HEK293 (cell line): ENCODE measurements at regions not wholly inside any gene's neighbourhood (a gene's known extent, or its start where the extent isn't known, plus 50 kb on each side); places are given as distances from the start of the nearest gene placed in this dataset.

Experiments used
- CTCF ChIA-PET: fragments of 350-600 bp; formaldehyde crosslinking; extraction: SDS; loops from one replicate; lab custom pipeline; 2021; ENCODE audit warnings: antibody characterized with exemption; lab: Yijun Ruan, JAX
- POLR2A ChIA-PET: fragments of 300-600 bp; formaldehyde crosslinking; extraction: SDS; loops from one replicate; lab custom pipeline; 2020; ENCODE audit warnings: antibody characterized with exemption, inconsistent platforms; lab: Yijun Ruan, JAX
- H3K27ac ChIP-seq: fragments of 200-500 bp; sonication (Bioruptor generic); 2 replicates; pipeline ENCODE4 v1.5.1; 2014; ENCODE audit warnings: low read depth, low read length, control low read depth, inconsistent platforms; ENCODE audit errors: extremely low read depth
- H3K36me3 ChIP-seq, 2 experiments: fragments of 200-500 bp in 1 of 2; sonication (Bioruptor generic) in 1 of 2; 1 replicate in 1 of 2; 2 replicates in 1 of 2; pipeline ENCODE4 v1.5.1; 2014 to 2017; ENCODE audit warnings: inconsistent platforms in 2 of 2, low read length in 2 of 2; ENCODE audit not compliant: control insufficient read depth in 2 of 2, insufficient read depth in 1 of 2
- H3K4me1 ChIP-seq: fragments of 200-500 bp; sonication (Bioruptor generic); 2 replicates; pipeline ENCODE4 v1.5.1; 2014; ENCODE audit warnings: mild to moderate bottlenecking, low read length, inconsistent platforms; ENCODE audit not compliant: control insufficient read depth, insufficient read depth
- H3K4me3 ChIP-seq: 2 replicates; pipeline ENCODE4 v1.5.1; 2011; ENCODE audit warnings: low read depth, mild to moderate bottlenecking, control low read depth, low read length, moderate library complexity
- H3K9me3 ChIP-seq: fragments of 200-500 bp; sonication (Bioruptor generic); 2 replicates; pipeline ENCODE4 v1.5.1; 2014; ENCODE audit warnings: low read depth, low read length, inconsistent platforms; ENCODE audit not compliant: control insufficient read depth, insufficient read depth
- GFI1B ChIP-seq: fragments of 450-650 bp; formaldehyde crosslinking; IDR thresholded peaks from 2 replicates; pipeline ENCODE4 v1.5.1; 2016; ENCODE audit warnings: missing biosample characterization, missing genetic modification characterization
- GLI4 ChIP-seq: fragments of 450-650 bp; formaldehyde crosslinking; IDR thresholded peaks from 2 replicates; pipeline ENCODE4 v1.5.1; 2016; ENCODE audit warnings: missing biosample characterization, missing genetic modification characterization
- TRIM28 ChIP-seq: IDR thresholded peaks from 2 replicates; pipeline ENCODE4 v1.6.1; 2011; ENCODE audit warnings: low read length, control low read depth, borderline replicate concordance
- ZIC2 ChIP-seq: fragments of 450-650 bp; formaldehyde crosslinking; IDR thresholded peaks from 2 replicates; pipeline ENCODE4 v1.5.1; 2016; ENCODE audit warnings: missing biosample characterization, missing genetic modification characterization
- ZNF121 ChIP-seq: fragments of 450-650 bp; formaldehyde crosslinking; IDR thresholded peaks from 2 replicates; pipeline ENCODE4 v1.5.1; 2016; ENCODE audit warnings: missing biosample characterization, missing genetic modification characterization
- ZNF302 ChIP-seq: fragments of 450-650 bp; formaldehyde crosslinking; IDR thresholded peaks from 2 replicates; pipeline ENCODE4 v1.5.1; 2016; ENCODE audit warnings: missing biosample characterization, missing genetic modification characterization, low read depth
- ZNF404 ChIP-seq: fragments of 450-650 bp; formaldehyde crosslinking; IDR thresholded peaks from 2 replicates; pipeline ENCODE4 v1.5.1; 2017; ENCODE audit warnings: missing biosample characterization, missing genetic modification characterization
- ZNF423 ChIP-seq: fragments of 450-650 bp; formaldehyde crosslinking; IDR thresholded peaks from 2 replicates; pipeline ENCODE4 v1.5.1; 2016; ENCODE audit warnings: missing biosample characterization, missing genetic modification characterization
- ZNF426 ChIP-seq: fragments of 450-650 bp; formaldehyde crosslinking; IDR thresholded peaks from 2 replicates; pipeline ENCODE4 v1.5.1; 2017; ENCODE audit warnings: missing biosample characterization, missing genetic modification characterization, mild to moderate bottlenecking, inconsistent platforms, moderate library complexity
- ZNF433 ChIP-seq: fragments of 450-650 bp; formaldehyde crosslinking; IDR thresholded peaks from 2 replicates; pipeline ENCODE4 v1.5.1; 2016; ENCODE audit warnings: missing biosample characterization, missing genetic modification characterization, low read depth
- ZNF501 ChIP-seq: fragments of 450-650 bp; formaldehyde crosslinking; IDR thresholded peaks from 2 replicates; pipeline ENCODE4 v1.5.1; 2016; ENCODE audit warnings: missing biosample characterization, missing genetic modification characterization
- ZNF548 ChIP-seq: fragments of 450-650 bp; formaldehyde crosslinking; IDR thresholded peaks from 2 replicates; pipeline ENCODE4 v1.5.1; 2016; ENCODE audit warnings: missing biosample characterization, missing genetic modification characterization
- ZNF558 ChIP-seq: fragments of 450-650 bp; formaldehyde crosslinking; IDR thresholded peaks from 2 replicates; pipeline ENCODE4 v1.5.1; 2016; ENCODE audit warnings: missing biosample characterization, missing genetic modification characterization
- ZNF600 ChIP-seq: fragments of 450-650 bp; formaldehyde crosslinking; IDR thresholded peaks from 2 replicates; pipeline ENCODE4 v1.5.1; 2016; ENCODE audit warnings: missing biosample characterization, missing genetic modification characterization
- ZNF660 ChIP-seq: fragments of 450-650 bp; IDR thresholded peaks from 2 replicates; pipeline ENCODE4 v1.5.1; 2018; ENCODE audit warnings: missing biosample characterization, mild to moderate bottlenecking, missing genetic modification characterization
- ZNF768 ChIP-seq: fragments of 450-650 bp; formaldehyde crosslinking; IDR thresholded peaks from 2 replicates; pipeline ENCODE4 v1.5.1; 2018; ENCODE audit warnings: missing biosample characterization, mild to moderate bottlenecking, missing genetic modification characterization
- ZNF792 ChIP-seq: fragments of 450-650 bp; formaldehyde crosslinking; IDR thresholded peaks from 2 replicates; pipeline ENCODE4 v1.5.1; 2016; ENCODE audit warnings: missing biosample characterization, missing genetic modification characterization
- TF ChIP-seq, protein P1 (sequence below): fragments of 450-650 bp; formaldehyde crosslinking; IDR thresholded peaks from 2 replicates; pipeline ENCODE4 v1.5.1; 2016; ENCODE audit warnings: missing biosample characterization, missing genetic modification characterization
- TF ChIP-seq, protein P2 (sequence below): sonication (generic); formaldehyde crosslinking; IDR thresholded peaks from 2 replicates; pipeline ENCODE4 v1.8.1; 2022; ENCODE audit warnings: mild to moderate bottlenecking, moderate library complexity, missing genetic modification reagents
- TF ChIP-seq, protein P3 (sequence below): fragments of 450-650 bp; formaldehyde crosslinking; IDR thresholded peaks from 2 replicates; pipeline ENCODE4 v1.5.1; 2016; ENCODE audit warnings: missing biosample characterization, missing genetic modification characterization
- TF ChIP-seq, protein P4 (sequence below): fragments of 450-650 bp; formaldehyde crosslinking; IDR thresholded peaks from 2 replicates; pipeline ENCODE4 v1.5.1; 2016; ENCODE audit warnings: missing biosample characterization, missing genetic modification characterization
- TF ChIP-seq, protein P5 (sequence below): fragments of 450-650 bp; formaldehyde crosslinking; IDR thresholded peaks from 2 replicates; pipeline ENCODE4 v1.5.1; 2016; ENCODE audit warnings: missing biosample characterization, missing genetic modification characterization
- TF ChIP-seq, protein P6 (sequence below): fragments of 450-650 bp; formaldehyde crosslinking; IDR thresholded peaks from 2 replicates; pipeline ENCODE4 v1.5.1; 2017; ENCODE audit warnings: missing biosample characterization, missing genetic modification characterization
- TF ChIP-seq, protein P7 (sequence below): fragments of 450-650 bp; formaldehyde crosslinking; IDR thresholded peaks from 2 replicates; pipeline ENCODE4 v1.5.1; 2017; ENCODE audit warnings: missing biosample characterization, missing genetic modification characterization
- TF ChIP-seq, protein P8 (sequence below): fragments of 450-650 bp; formaldehyde crosslinking; IDR thresholded peaks from 2 replicates; pipeline ENCODE4 v1.5.1; 2016; ENCODE audit warnings: missing biosample characterization, missing genetic modification characterization
- TF ChIP-seq, protein P9 (sequence below): fragments of 450-650 bp; formaldehyde crosslinking; IDR thresholded peaks from 2 replicates; pipeline ENCODE4 v1.5.1; 2016; ENCODE audit warnings: missing biosample characterization, missing genetic modification characterization

DNA sequence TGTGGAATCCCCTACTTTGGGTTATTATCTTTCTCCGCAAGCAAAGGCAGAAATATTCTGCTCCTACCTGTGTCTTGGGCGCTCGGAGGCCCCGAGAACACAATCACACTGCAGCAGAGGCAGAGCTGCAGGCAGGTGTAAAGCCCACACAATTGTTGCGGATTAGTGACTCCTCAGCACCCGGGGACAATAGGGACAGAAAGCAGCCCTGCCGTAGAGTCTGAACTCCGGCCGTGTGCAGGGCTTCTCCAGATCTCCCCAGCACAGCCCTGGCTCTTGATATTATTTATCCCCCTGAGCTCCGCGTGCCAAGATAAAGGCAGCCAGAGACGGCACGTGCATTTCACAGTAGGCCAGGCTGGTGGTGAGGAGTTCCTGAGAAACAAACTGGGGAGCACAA lies 229.2 kb downstream of the EN1 start:
- Histone ChIP-seq H3K27ac (no peak overlapping the region), H3K36me3 (no peaks in the 10 kb centered on the region), H3K4me3 (no peak overlapping the region), H3K4me1 (no peaks in the 10 kb centered on the region), H3K9me3 (no peaks in the 10 kb centered on the region)
- ChIA-PET POLR2A (no interaction called here), CTCF (interaction anchor here (0.9 kb wide), 1 partner anchor 110 kb away, joined by 3 read pairs; no protein-coding TSS in a partner anchor)
- TF ChIP-seq, protein P1, sequence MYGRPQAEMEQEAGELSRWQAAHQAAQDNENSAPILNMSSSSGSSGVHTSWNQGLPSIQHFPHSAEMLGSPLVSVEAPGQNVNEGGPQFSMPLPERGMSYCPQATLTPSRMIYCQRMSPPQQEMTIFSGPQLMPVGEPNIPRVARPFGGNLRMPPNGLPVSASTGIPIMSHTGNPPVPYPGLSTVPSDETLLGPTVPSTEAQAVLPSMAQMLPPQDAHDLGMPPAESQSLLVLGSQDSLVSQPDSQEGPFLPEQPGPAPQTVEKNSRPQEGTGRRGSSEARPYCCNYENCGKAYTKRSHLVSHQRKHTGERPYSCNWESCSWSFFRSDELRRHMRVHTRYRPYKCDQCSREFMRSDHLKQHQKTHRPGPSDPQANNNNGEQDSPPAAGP (tag by site-specific recombination) = no peak
- TF ChIP-seq, protein P2, sequence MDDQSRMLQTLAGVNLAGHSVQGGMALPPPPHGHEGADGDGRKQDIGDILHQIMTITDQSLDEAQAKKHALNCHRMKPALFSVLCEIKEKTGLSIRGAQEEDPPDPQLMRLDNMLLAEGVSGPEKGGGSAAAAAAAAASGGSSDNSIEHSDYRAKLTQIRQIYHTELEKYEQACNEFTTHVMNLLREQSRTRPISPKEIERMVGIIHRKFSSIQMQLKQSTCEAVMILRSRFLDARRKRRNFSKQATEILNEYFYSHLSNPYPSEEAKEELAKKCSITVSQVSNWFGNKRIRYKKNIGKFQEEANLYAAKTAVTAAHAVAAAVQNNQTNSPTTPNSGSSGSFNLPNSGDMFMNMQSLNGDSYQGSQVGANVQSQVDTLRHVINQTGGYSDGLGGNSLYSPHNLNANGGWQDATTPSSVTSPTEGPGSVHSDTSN (CRISPR knock-in tag) = no peak
- TF ChIP-seq, protein P3, sequence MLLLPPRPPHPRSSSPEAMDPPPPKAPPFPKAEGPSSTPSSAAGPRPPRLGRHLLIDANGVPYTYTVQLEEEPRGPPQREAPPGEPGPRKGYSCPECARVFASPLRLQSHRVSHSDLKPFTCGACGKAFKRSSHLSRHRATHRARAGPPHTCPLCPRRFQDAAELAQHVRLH (tag by site-specific recombination) = no peak
- TF ChIP-seq GFI1B (tag by site-specific recombination) = no peak
- no peak for TF ChIP-seq ZNF404 (tag by site-specific recombination)
- TF ChIP-seq ZNF558 (tag by site-specific recombination) = no peak
- TF ChIP-seq, protein P4, sequence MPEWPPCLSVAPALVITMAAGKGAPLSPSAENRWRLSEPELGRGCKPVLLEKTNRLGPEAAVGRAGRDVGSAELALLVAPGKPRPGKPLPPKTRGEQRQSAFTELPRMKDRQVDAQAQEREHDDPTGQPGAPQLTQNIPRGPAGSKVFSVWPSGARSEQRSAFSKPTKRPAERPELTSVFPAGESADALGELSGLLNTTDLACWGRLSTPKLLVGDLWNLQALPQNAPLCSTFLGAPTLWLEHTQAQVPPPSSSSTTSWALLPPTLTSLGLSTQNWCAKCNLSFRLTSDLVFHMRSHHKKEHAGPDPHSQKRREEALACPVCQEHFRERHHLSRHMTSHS (tag by site-specific recombination) = no peak
- TF ChIP-seq ZNF600 (tag by site-specific recombination) = no peak
- TF ChIP-seq ZNF501 (tag by site-specific recombination) = no peak
- no peak for TF ChIP-seq ZNF660 (tag by site-specific recombination)
- no peak for TF ChIP-seq ZNF426 (tag by site-specific recombination)
- TF ChIP-seq, protein P5, sequence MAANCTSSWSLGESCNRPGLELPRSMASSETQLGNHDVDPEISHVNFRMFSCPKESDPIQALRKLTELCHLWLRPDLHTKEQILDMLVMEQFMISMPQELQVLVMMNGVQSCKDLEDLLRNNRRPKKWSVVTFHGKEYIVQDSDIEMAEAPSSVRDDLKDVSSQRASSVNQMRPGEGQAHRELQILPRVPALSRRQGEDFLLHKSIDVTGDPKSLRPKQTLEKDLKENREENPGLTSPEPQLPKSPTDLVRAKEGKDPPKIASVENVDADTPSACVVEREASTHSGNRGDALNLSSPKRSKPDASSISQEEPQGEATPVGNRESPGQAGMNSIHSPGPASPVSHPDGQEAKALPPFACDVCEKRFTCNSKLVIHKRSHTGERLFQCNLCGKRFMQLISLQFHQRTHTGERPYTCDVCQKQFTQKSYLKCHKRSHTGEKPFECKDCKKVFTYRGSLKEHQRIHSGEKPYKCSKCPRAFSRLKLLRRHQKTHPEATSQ (tag by site-specific recombination) = no peak

DNA sequence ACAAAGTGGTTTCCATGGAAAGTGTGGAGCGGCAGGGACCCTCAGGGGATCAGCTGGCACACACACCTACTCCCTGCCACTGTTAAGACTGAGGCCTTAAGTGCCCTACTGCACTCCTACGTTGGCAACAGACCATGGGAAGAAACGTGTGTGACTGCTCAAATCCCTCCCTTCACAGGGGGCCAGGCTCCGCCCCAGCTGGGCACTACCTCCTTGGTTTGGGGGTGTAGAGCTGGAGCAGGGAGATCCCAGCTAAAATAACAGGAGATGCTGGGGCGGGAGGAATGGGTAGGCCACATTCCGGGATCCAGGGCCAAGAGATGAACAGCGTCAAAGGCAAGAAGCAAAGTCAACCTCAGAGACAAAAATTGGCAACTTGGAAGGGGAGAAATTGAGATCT lies 231.0 kb downstream of the EN1 start:
- Histone ChIP-seq H3K4me3 (no peak overlapping the region), H3K4me1 (no peaks in the 10 kb centered on the region), H3K27ac (no peak overlapping the region), H3K9me3 (no peaks in the 10 kb centered on the region), H3K36me3 (no peaks in the 10 kb centered on the region)
- ChIA-PET POLR2A (no interaction called here), CTCF (no interaction called here)
- TF ChIP-seq ZNF302 (tag by site-specific recombination) = no peak
- TF ChIP-seq, protein P6, sequence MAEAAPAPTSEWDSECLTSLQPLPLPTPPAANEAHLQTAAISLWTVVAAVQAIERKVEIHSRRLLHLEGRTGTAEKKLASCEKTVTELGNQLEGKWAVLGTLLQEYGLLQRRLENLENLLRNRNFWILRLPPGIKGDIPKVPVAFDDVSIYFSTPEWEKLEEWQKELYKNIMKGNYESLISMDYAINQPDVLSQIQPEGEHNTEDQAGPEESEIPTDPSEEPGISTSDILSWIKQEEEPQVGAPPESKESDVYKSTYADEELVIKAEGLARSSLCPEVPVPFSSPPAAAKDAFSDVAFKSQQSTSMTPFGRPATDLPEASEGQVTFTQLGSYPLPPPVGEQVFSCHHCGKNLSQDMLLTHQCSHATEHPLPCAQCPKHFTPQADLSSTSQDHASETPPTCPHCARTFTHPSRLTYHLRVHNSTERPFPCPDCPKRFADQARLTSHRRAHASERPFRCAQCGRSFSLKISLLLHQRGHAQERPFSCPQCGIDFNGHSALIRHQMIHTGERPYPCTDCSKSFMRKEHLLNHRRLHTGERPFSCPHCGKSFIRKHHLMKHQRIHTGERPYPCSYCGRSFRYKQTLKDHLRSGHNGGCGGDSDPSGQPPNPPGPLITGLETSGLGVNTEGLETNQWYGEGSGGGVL (tag by site-specific recombination) = no peak
- TF ChIP-seq, protein P7, sequence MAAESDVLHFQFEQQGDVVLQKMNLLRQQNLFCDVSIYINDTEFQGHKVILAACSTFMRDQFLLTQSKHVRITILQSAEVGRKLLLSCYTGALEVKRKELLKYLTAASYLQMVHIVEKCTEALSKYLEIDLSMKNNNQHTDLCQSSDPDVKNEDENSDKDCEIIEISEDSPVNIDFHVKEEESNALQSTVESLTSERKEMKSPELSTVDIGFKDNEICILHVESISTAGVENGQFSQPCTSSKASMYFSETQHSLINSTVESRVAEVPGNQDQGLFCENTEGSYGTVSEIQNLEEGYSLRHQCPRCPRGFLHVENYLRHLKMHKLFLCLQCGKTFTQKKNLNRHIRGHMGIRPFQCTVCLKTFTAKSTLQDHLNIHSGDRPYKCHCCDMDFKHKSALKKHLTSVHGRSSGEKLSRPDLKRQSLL (tag by site-specific recombination) = no peak
- TF ChIP-seq ZNF548 (tag by site-specific recombination) = no peak
- TF ChIP-seq ZNF768 (tag by site-specific recombination) = no peak
- no peak for TF ChIP-seq ZNF423 (tag by site-specific recombination)
- TF ChIP-seq ZIC2 = no peak
- TF ChIP-seq, protein P8, sequence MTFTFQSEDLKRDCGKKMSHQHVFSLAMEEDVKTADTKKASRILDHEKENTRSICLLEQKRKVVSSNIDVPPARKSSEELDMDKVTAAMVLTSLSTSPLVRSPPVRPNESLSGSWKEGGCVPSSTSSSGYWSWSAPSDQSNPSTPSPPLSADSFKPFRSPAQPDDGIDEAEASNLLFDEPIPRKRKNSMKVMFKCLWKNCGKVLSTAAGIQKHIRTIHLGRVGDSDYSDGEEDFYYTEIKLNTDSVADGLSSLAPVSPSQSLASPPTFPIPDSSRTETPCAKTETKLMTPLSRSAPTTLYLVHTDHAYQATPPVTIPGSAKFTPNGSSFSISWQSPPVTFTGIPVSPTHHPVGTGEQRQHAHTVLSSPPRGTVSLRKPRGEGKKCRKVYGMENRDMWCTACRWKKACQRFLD (tag by site-specific recombination) = no peak
- TF ChIP-seq ZNF792 (tag by site-specific recombination) = no peak
- no peak for TF ChIP-seq ZNF121 (tag by site-specific recombination)
- TF ChIP-seq, protein P9, sequence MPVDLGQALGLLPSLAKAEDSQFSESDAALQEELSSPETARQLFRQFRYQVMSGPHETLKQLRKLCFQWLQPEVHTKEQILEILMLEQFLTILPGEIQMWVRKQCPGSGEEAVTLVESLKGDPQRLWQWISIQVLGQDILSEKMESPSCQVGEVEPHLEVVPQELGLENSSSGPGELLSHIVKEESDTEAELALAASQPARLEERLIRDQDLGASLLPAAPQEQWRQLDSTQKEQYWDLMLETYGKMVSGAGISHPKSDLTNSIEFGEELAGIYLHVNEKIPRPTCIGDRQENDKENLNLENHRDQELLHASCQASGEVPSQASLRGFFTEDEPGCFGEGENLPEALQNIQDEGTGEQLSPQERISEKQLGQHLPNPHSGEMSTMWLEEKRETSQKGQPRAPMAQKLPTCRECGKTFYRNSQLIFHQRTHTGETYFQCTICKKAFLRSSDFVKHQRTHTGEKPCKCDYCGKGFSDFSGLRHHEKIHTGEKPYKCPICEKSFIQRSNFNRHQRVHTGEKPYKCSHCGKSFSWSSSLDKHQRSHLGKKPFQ (tag by site-specific recombination) = no peak
- no peak for TF ChIP-seq TRIM28
- no peak for TF ChIP-seq GLI4
- TF ChIP-seq ZNF433 (tag by site-specific recombination) = no peak
